ENCODE measurements at regions not wholly inside any gene's neighbourhood (a gene's known extent, or its start where the extent isn't known, plus 50 kb on each side); places are given as distances from the start of the nearest gene placed in this dataset.

DNA sequence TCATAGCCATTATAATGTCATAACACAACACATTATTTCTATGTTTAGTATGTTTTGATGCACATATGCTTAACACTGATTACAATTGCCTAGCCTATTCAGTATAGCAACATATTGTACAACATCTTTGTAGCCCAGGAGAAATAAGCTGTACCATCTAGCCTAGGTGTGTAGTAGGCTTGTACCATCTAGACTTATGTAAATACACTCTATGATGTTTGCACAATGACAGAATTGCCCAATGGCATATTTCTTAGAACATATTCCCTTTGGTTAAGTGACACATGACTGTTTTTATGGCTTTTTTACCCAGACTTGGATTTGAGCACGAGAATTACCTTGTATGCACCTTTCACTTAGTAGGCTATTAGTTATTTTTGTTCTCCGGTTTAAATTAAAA lies 64.5 kb upstream of the HIVEP1 start (continued):
- TF ChIP-seq, protein P1, sequence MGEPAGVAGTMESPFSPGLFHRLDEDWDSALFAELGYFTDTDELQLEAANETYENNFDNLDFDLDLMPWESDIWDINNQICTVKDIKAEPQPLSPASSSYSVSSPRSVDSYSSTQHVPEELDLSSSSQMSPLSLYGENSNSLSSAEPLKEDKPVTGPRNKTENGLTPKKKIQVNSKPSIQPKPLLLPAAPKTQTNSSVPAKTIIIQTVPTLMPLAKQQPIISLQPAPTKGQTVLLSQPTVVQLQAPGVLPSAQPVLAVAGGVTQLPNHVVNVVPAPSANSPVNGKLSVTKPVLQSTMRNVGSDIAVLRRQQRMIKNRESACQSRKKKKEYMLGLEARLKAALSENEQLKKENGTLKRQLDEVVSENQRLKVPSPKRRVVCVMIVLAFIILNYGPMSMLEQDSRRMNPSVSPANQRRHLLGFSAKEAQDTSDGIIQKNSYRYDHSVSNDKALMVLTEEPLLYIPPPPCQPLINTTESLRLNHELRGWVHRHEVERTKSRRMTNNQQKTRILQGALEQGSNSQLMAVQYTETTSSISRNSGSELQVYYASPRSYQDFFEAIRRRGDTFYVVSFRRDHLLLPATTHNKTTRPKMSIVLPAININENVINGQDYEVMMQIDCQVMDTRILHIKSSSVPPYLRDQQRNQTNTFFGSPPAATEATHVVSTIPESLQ (CRISPR knock-in tag; IDR thresholded peaks at IDR 0.05), result no peak
- TF ChIP-seq, protein P2, sequence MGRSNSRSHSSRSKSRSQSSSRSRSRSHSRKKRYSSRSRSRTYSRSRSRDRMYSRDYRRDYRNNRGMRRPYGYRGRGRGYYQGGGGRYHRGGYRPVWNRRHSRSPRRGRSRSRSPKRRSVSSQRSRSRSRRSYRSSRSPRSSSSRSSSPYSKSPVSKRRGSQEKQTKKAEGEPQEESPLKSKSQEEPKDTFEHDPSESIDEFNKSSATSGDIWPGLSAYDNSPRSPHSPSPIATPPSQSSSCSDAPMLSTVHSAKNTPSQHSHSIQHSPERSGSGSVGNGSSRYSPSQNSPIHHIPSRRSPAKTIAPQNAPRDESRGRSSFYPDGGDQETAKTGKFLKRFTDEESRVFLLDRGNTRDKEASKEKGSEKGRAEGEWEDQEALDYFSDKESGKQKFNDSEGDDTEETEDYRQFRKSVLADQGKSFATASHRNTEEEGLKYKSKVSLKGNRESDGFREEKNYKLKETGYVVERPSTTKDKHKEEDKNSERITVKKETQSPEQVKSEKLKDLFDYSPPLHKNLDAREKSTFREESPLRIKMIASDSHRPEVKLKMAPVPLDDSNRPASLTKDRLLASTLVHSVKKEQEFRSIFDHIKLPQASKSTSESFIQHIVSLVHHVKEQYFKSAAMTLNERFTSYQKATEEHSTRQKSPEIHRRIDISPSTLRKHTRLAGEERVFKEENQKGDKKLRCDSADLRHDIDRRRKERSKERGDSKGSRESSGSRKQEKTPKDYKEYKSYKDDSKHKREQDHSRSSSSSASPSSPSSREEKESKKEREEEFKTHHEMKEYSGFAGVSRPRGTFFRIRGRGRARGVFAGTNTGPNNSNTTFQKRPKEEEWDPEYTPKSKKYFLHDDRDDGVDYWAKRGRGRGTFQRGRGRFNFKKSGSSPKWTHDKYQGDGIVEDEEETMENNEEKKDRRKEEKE (IDR thresholded peaks at IDR 0.05; ENCODE audit: borderline replicate concordance in 1 of 2, control insufficient read depth in 1 of 2, low read depth in 2 of 2, low read length in 1 of 2), result no peak
- TF ChIP-seq, protein P3, sequence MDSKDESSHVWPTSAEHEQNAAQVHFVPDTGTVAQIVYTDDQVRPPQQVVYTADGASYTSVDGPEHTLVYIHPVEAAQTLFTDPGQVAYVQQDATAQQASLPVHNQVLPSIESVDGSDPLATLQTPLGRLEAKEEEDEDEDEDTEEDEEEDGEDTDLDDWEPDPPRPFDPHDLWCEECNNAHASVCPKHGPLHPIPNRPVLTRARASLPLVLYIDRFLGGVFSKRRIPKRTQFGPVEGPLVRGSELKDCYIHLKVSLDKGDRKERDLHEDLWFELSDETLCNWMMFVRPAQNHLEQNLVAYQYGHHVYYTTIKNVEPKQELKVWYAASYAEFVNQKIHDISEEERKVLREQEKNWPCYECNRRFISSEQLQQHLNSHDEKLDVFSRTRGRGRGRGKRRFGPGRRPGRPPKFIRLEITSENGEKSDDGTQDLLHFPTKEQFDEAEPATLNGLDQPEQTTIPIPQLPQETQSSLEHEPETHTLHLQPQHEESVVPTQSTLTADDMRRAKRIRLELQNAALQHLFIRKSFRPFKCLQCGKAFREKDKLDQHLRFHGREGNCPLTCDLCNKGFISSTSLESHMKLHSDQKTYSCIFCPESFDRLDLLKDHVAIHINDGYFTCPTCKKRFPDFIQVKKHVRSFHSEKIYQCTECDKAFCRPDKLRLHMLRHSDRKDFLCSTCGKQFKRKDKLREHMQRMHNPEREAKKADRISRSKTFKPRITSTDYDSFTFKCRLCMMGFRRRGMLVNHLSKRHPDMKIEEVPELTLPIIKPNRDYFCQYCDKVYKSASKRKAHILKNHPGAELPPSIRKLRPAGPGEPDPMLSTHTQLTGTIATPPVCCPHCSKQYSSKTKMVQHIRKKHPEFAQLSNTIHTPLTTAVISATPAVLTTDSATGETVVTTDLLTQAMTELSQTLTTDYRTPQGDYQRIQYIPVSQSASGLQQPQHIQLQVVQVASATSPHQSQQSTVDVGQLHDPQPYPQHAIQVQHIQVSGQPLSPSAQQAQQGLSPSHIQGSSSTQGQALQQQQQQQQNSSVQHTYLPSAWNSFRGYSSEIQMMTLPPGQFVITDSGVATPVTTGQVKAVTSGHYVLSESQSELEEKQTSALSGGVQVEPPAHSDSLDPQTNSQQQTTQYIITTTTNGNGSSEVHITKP (IDR thresholded peaks at IDR 0.05; ENCODE audit: partially characterized antibody), result peak; percentile 59
- TF ChIP-seq FOSL1 (tag; conservative IDR thresholded peaks at IDR 0.05) (no peak), XRCC3 (IDR thresholded peaks at IDR 0.05) (no peak), BRD9 (IDR thresholded peaks at IDR 0.05; ENCODE audit: low read depth, partially characterized antibody) (no peak), MCM2 (IDR thresholded peaks at IDR 0.05; ENCODE audit: low read depth) (no peak), ZNF551 (CRISPR knock-in tag; IDR thresholded peaks at IDR 0.05) (no peak), ZNF133 (CRISPR knock-in tag; IDR thresholded peaks at IDR 0.05) (no peak), ZKSCAN1 (IDR thresholded peaks at IDR 0.05; ENCODE audit: low read depth, low read length) (no peak), CCAR2 (IDR thresholded peaks at IDR 0.05; ENCODE audit: low read depth, low read length) (no peak), ATF1 (CRISPR knock-in tag; IDR thresholded peaks at IDR 0.05) (no peak), ATF1 (tag; IDR thresholded peaks at IDR 0.05) (0 out of 2 replicates have a peak, but pooled peaks have one; percentile 2)
- TF ChIP-seq, protein P4, sequence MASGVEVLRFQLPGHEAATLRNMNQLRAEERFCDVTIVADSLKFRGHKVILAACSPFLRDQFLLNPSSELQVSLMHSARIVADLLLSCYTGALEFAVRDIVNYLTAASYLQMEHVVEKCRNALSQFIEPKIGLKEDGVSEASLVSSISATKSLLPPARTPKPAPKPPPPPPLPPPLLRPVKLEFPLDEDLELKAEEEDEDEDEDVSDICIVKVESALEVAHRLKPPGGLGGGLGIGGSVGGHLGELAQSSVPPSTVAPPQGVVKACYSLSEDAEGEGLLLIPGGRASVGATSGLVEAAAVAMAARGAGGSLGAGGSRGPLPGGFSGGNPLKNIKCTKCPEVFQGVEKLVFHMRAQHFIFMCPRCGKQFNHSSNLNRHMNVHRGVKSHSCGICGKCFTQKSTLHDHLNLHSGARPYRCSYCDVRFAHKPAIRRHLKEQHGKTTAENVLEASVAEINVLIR (CRISPR knock-in tag; IDR thresholded peaks at IDR 0.05), result no peak

Measured in K562 (cell line).